CD14-positive monocyte (primary cell): ENCODE measurements at regions not wholly inside any gene's neighbourhood (a gene's known extent, or its start where the extent isn't known, plus 50 kb on each side); places are given as distances from the start of the nearest gene placed in this dataset.

Source experiments
- DNase-seq, 3 donors: peaks; one replicate each; pipeline ENCODE4 v3.0.0-alpha.2; 2011 to 2022
- H2AFZ ChIP-seq: 2 replicates; pipeline ENCODE4 v1.6.0; 2012; ENCODE audit warnings: mild to moderate bottlenecking, low read depth, low read length, inconsistent platforms; ENCODE audit not compliant: insufficient read depth, poor library complexity, severe bottlenecking
- H3K27ac ChIP-seq, 2 donors: 1 replicate in 1 of 2; 2 replicates in 1 of 2; pipeline ENCODE4 v1.5.1; 2012 to 2013; ENCODE audit warnings: low read length in 2 of 2, control low read depth in 1 of 2, inconsistent platforms in 1 of 2, low read depth in 1 of 2, mild to moderate bottlenecking in 1 of 2
- H3K27me3 ChIP-seq, 2 donors: one replicate each; pipeline versions ENCODE4 v1.6.0 to v1.6.1; 2011 to 2013; ENCODE audit warnings: low read length in 2 of 2; ENCODE audit not compliant: control insufficient read depth in 2 of 2, insufficient read depth in 2 of 2
- H3K36me3 ChIP-seq, 2 donors: replicated peaks in 1 of 2; 1 replicate in 1 of 2; 2 replicates in 1 of 2; pipeline versions ENCODE4 v1.5.1 to v1.6.1; 2012 to 2013; ENCODE audit warnings: low read length in 2 of 2, control low read depth in 1 of 2, inconsistent platforms in 1 of 2, mild to moderate bottlenecking in 1 of 2; ENCODE audit not compliant: insufficient read depth in 2 of 2, control insufficient read depth in 1 of 2
- H3K4me1 ChIP-seq, 2 donors: 1 replicate in 1 of 2; 2 replicates in 1 of 2; pipeline versions ENCODE4 v1.5.1 to v1.6.1; 2012 to 2013; ENCODE audit warnings: low read length in 2 of 2, control low read depth in 1 of 2, inconsistent platforms in 1 of 2, mild to moderate bottlenecking in 1 of 2, moderate library complexity in 1 of 2; ENCODE audit not compliant: insufficient read depth in 2 of 2, control insufficient read depth in 1 of 2
- H3K4me2 ChIP-seq: replicated peaks from 2 replicates; pipeline ENCODE3; 2012; ENCODE audit warnings: low read length, moderate library complexity, mild to moderate bottlenecking; ENCODE audit not compliant: poor library complexity, severe bottlenecking; ENCODE audit errors: extremely low read depth
- H3K4me3 ChIP-seq, 3 experiments: fragments of 200-600 bp in 1 of 3; sonication (generic) in 1 of 3; replicated peaks in 1 of 3; 1 replicate in 2 of 3; 2 replicates in 1 of 3; pipeline ENCODE4 v1.5.1; 2011 to 2013; ENCODE audit warnings: low read length in 3 of 3, mild to moderate bottlenecking in 3 of 3, control low read depth in 2 of 3, low read depth in 2 of 3, inconsistent platforms in 1 of 3, moderate library complexity in 1 of 3
- H3K79me2 ChIP-seq: 2 replicates; pipeline ENCODE4 v1.6.0; 2012; ENCODE audit warnings: mild to moderate bottlenecking, control low read depth, inconsistent platforms, low read length, moderate library complexity; ENCODE audit not compliant: insufficient read depth
- H3K9ac ChIP-seq: 2 replicates; pipeline ENCODE4 v1.6.0; 2017; ENCODE audit warnings: low read length, mild to moderate bottlenecking; ENCODE audit not compliant: insufficient read depth, poor library complexity, severe bottlenecking
- H3K9me3 ChIP-seq, 2 donors: replicated peaks in 1 of 2; 1 replicate in 1 of 2; 2 replicates in 1 of 2; pipeline versions ENCODE4 v1.5.1 to v1.6.1; 2012 to 2013; ENCODE audit warnings: low read length in 2 of 2, control low read depth in 1 of 2; ENCODE audit not compliant: control insufficient read depth in 1 of 2, insufficient read depth in 1 of 2
- H4K20me1 ChIP-seq: 2 replicates; pipeline ENCODE4 v1.6.0; 2012; ENCODE audit warnings: mild to moderate bottlenecking, low read length, control low read depth, moderate library complexity; ENCODE audit not compliant: insufficient read depth
- H3K27ac Mint-ChIP-seq, 7 donors: one replicate each; pipeline ENCODE4 v1.8.0; 2020; ENCODE audit warnings: mild to moderate bottlenecking in 7 of 7, mixed read lengths in 7 of 7, moderate library complexity in 6 of 7, inconsistent platforms in 2 of 7
- H3K27me3 Mint-ChIP-seq, 3 donors: one replicate each; pipeline ENCODE4 v1.8.0; 2021 to 2022; ENCODE audit warnings: low read depth in 3 of 3, mild to moderate bottlenecking in 3 of 3, mixed read lengths in 3 of 3, moderate library complexity in 3 of 3, inconsistent platforms in 1 of 3
- H3K36me3 Mint-ChIP-seq, 2 donors: one replicate each; pipeline ENCODE4 v1.8.0; 2020; ENCODE audit warnings: mixed read lengths in 2 of 2, inconsistent platforms in 1 of 2, mild to moderate bottlenecking in 1 of 2
- H3K4me1 Mint-ChIP-seq: one replicate; pipeline ENCODE4 v1.8.0; 2020; ENCODE audit warnings: mild to moderate bottlenecking, mixed read lengths
- H3K4me3 Mint-ChIP-seq, 2 donors: one replicate each; pipeline ENCODE4 v1.8.0; 2020; ENCODE audit warnings: mild to moderate bottlenecking in 2 of 2, mixed read lengths in 2 of 2, moderate library complexity in 1 of 2
- H3K9me3 Mint-ChIP-seq, 7 donors: one replicate each; pipeline ENCODE4 v1.8.0; 2020 to 2022; ENCODE audit warnings: mixed read lengths in 7 of 7, mild to moderate bottlenecking in 6 of 7, moderate library complexity in 6 of 7, inconsistent platforms in 2 of 7
- CTCF ChIP-seq: fragments of 200-600 bp; IDR thresholded peaks from one replicate; pipeline ENCODE4 v1.8.0; 2022; ENCODE audit warnings: antibody characterized with exemption, mild to moderate bottlenecking
- WGBS: methylation state at CpG from one replicate; pipeline ENCODE4 v1.1.5; 2013; ENCODE audit warnings: missing lambda C conversion rate; ENCODE audit not compliant: insufficient coverage; 5-methylcytosine and 5-hydroxymethylcytosine counted together
- intact Hi-C, 2 donors: fragments of 100-400 bp; cut with micrococcal nuclease; formaldehyde crosslinking; loops; one replicate each; pipeline versions ENCODE4 v1.15.0 to v1.15.1; 2023

- Mint-ChIP-seq H3K9me3 (peaks cover 0 to 13% (median 6%) of the 10 kb centered on the region in 7 donors), H3K27ac (no peak overlapping the region), H3K36me3 (no peaks in the 10 kb centered on the region), H3K27me3 (no peaks in the 10 kb centered on the region), H3K4me1 (no peaks in the 10 kb centered on the region), H3K4me3 (no peak overlapping the region)
- Histone ChIP-seq H4K20me1 (no peaks in the 10 kb centered on the region), H3K4me2 (no peak overlapping the region), H3K27ac (no peak overlapping the region), H3K27me3 (no peaks in the 10 kb centered on the region), H3K9ac (no peak overlapping the region), H3K79me2 (no peaks in the 10 kb centered on the region), H3K36me3 (no peaks in the 10 kb centered on the region), H3K4me1 (no peaks in the 10 kb centered on the region), H3K4me3 (no peak overlapping the region), H2AFZ (no peak overlapping the region), H3K9me3 (no peaks in the 10 kb centered on the region)
- intact Hi-C loops = no loop called here
- no peak for TF ChIP-seq CTCF
- DNase-seq = no peak
Observed at GRCh38 chr1:214954617-214954949, 128.0 kb upstream of the KCNK2 start.

GRCh38 chr1:214957330-214958137 is 125.0 kb upstream of the KCNK2 start:
- Histone ChIP-seq H3K4me1 (no peaks in the 10 kb centered on the region), H3K4me3 (no peak overlapping the region), H3K36me3 (no peaks in the 10 kb centered on the region), H3K27me3 (no peaks in the 10 kb centered on the region), H4K20me1 (no peaks in the 10 kb centered on the region), H3K79me2 (no peaks in the 10 kb centered on the region), H3K4me2 (no peak overlapping the region), H3K9ac (no peak overlapping the region), H2AFZ (no peak overlapping the region), H3K9me3 (no peaks in the 10 kb centered on the region), H3K27ac (no peak overlapping the region)
- Mint-ChIP-seq H3K36me3 (no peaks in the 10 kb centered on the region), H3K4me1 (no peaks in the 10 kb centered on the region), H3K4me3 (no peak overlapping the region), H3K27me3 (no peaks in the 10 kb centered on the region), H3K9me3 (peaks cover 0 to 13% (median 8%) of the 10 kb centered on the region in 7 donors), H3K27ac (no peak overlapping the region)
- 7% methylated on average over 3 of the region's 8 CpGs for WGBS
- intact Hi-C loops = no loop called here
- no peak for DNase-seq
- TF ChIP-seq CTCF = no peak
